GM21447 (cell line): ENCODE measurements at regions not wholly inside any gene's neighbourhood (a gene's known extent, or its start where the extent isn't known, plus 50 kb on each side); places are given as distances from the start of the nearest gene placed in this dataset.
"Not testable (repeated sequence)": the region's sequence is repeated elsewhere in the genome, so short reads cannot be mapped to it uniquely, and the experiment has no call there.

Source experiments
- ATAC-seq: cut with Tn5 transposase; IDR thresholded peaks from one replicate; pipeline ENCODE4 v1.9.1; 2021; ENCODE audit not compliant: unreplicated experiment

DNA sequence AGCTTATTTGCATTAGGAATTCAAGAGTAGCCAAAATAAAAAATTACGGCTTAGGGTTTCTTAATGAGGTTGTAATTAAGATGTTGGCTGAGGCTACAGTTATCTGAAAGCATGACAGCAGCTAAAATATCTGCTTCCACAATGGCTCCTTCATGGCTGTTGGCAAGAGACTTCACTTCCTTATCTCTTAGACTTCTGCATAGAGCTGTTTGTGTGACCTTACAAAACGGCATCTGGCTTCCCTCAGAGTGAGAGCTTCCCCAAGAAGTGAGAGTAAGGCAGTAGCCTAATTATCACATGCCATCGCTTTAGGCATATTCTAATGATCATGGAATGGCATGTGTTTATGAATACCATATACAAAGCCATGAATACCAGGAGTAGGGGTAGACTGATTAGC lies 57.6 kb downstream of the CCDC59 start:
- ATAC-seq = no peak

DNA sequence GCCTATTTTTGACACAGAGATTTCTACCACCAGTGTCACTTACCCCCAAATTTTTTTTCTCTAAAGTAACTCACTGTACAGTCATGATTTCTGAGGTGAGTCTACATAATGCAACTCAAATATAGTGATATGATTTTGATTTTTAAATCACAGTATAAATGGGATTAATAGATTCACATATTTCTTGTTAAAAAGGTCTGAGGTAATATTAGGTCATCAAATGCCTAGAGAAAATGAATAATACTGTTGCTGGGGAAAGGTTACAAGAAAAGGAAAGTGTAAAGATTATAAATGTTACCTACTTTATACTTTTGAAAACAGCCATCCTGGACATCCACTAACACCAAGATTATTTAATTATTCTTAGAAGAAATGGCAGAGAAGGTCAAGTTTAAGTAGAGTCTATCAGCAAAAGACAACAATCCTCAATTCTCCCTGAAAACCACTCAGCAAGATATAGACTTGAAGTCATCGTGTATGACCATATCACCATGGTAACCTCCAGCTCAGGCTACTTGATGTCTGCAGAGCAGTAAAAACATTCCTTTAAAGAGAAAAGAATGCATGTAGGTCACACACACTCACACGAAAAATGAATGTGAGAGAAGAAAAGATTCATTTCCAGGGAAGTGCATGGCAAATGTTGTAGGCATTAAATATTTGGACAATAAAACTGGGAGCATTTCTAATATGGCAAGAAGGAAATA lies 58.7 kb downstream of the CCDC59 start:
- no peak for ATAC-seq

DNA sequence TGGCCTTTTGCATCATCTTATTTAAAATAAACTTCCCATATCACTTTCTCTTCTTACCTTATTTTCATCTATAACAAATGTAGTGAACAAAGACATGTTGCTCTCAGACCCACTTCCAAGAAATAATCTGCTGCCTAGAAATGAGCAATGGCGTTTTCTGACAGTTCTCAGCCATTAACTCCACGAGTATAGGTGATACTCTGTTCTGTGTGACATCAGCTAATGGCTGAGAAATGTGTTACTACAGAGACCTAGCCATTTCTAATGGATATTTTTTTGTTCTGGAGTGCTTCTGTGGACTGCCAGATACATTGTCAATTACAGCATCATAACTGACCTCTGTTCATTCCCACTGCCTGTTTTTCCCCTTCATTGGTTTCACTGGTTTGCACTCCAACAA lies 67.8 kb downstream of the CCDC59 start:
- ATAC-seq = no peak

DNA sequence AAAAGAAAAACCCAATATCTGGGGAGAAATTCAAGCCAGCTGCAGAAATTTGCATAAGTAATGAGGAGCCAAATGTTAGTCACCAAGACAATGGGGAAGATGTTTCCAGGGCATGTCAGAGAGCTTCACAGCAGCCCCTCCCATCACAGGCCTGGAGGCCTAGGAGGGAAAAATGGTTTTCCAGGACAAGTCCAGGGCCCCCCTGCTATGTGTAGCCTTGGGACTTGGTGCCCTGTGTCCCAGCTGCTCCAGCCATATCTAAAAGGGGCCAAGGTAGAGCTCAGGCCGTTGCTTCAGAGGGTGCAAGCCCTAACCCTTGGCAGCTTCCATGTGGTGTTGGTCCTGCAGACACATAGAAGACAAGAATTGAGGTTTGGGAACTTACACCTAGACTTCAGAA lies 76.9 kb downstream of the CCDC59 start:
- ATAC-seq = not testable (repeated sequence)

DNA sequence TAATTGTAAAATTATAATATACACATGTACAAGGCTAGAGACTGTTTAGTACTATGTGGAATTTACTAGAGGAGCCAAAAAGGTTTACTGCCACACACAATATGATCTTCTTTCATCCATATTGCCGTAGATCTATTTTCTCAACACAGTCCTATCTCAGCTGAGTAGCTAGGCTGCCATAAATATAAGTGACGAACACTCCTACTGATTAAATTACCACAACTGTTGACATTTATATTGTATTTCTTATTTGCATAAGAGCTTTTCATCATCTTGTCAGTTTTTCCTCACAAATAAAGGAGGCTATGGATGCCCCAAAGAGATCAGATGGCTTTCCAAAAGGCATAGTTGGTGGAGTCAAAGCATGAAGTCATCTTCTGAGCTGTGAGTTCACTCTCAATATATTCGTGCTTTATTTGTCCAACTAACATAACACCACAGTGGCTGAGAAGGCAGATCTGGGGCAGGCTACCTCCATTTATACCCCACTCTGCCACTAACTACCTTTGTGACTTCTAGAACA lies 78.6 kb downstream of the CCDC59 start:
- no peak for ATAC-seq

DNA sequence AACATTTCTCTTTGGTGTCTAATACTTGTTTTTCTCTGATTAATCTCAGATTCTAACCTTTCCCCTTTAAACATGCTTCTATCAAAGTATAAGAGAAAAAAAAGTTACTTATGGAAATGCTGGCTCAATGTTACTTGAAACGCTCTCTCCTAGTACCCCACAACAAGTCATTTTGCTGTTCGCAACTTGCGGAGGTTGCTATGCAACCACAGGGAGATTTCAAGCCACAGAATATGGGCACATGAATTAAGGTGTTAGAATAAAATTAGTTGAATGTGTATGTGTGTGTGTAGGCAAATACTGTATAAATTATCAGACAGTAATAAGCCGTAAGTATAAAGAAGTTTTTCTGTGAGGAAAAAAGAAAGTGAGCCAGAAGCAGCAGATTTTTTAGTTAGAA lies 80.6 kb downstream of the CCDC59 start:
- no peak for ATAC-seq

DNA sequence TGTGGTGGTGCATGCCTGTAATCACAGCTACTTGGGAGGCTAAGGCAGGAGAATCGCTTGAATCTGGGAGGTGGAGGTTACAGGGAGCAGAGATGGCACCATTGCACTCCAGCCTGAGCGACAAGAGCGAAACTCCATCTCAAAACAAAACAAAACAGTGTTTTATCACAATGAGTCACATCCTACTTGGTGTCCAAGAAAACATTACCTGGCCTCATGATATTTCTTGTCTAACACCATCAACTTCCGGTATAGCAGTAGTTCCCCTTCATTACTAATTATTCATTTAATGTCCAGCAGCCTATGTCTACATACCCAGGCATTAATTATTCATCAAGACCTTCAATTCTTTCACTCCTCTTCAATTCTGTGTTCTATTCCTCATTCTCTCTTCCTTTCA lies 115.5 kb downstream of the CCDC59 start:
- ATAC-seq = no peak

DNA sequence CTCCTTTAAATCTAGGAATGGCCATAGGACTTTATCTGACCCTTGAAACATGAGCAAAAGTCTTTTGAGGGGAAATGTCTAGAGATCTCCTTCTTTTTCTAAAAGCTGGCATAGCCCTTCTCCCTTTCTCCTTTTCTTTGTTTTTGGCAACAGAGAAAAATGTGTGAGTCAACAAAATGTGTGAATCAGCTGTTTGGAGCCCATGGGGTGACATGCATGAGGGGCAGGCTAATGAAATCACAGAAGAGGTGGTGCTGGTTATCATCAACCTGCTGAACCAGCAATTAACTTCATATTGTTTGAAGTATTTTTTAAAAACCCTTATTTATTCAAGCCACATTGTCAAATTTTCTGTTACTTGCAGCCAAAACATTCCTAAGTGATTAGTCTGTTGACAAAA lies 132.3 kb downstream of the CCDC59 start:
- ATAC-seq = no peak

DNA sequence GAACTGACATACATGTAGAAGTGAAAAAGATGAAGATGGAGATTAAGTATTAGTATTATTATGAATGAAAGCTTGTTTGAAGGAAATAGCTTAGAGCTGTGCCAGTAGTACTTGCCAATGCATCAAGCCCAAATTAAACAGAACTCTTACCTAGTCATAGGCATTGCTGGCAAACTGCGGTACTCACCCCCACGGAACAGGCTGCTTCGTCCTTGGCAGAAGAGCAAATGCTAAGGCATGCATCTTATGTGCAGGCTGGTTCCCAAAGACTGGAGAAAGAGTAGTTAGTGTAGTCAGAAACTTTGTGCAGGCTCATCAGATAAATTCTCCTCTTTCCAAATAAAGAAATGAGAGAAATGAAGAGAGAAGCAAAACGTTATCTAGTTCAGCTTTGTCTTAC lies 134.8 kb downstream of the CCDC59 start:
- ATAC-seq = no peak

DNA sequence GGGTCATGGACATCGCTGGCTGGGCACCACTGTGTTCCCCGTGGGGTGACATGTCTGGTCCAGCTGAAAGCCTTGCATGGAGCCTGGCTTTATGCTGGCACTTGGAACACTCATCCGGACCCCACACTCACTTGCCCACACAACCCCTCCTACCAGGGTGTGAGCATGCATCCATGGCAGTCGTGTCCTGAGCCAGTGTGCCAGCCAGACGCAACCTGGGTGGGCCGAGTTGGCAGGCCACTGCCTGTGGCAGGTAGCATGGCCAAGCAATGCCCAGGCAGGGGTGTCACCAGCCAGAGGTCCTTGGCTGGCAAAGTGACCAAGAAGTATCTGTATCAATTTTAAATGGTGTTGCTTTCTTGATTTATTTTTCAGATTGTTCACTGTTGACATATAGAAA lies 141.7 kb downstream of the CCDC59 start:
- no peak for ATAC-seq

DNA sequence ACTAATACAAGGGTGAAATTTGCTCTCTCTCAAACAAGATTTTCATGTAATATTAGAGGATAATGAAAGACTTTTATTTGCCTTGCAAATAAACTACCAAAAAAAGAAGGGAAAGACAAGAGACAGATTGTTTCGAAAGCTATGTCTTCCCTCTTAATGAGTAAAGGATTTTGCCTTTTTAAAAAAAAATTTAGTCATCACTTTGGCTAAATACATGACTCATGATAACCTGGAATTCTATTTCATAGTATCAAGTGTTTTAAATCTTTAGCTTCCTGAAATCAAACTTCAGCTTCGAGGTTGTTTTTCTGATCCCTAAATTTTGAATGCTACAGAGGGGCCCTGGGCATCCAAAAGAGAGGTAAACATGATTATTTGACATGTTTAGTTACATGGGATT lies 144.4 kb downstream of the CCDC59 start:
- ATAC-seq = no peak

DNA sequence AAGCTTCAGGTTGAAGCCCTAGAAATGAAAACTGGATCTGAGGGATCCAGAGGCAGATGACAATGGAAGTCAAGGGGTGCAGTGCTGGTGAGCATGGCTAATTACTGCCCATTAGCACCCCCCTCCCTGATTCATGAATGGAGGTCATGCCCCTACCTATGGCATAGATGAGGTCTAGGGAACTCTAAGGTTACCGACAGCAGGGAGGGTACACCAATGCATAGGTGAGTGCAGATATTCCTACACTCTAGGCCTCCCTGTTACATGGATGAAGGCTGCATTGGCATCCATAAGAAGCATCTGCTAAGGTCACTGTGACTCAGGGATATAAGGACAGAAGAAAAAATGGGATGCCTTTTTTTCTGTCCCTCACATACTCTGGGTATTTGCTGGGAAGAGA lies 147.3 kb downstream of the CCDC59 start:
- no peak for ATAC-seq

DNA sequence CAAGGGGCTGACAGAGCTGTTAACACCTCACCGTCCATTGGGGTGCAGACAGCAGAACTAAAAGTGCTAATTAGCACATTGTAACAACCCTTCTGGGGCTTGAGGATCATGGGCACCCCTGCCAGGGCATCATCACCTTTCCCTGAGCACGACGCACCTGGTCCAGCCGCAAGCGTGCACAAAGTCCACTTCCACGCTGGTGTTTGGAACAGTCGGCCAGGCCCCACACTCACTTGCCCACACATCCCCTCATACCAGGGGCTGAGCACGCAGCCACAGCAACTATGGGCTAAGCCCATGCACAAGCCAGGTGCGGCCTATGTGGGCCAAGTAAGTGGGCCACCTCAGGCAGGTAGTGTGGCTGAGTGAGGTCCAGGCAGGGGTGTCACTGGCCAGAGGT lies 148.7 kb downstream of the CCDC59 start:
- no peak for ATAC-seq

DNA sequence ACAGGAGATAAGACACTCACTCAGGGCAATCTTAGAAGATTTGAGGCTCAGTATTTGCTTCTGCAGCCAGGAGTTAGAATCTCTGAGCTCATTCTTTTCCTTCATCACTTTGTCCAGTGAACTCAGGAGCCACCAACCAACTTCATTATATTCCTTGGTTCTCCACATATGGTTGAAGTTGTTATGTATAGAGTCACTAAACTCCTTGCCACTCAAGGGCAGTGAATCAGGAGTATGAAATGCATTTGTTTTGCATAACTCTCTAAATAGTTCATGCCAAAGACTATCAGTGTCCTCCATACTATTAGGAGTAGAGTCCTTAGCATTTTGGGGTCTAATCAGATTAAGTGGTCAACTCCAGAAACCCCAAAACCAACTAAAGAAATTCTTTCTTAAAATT lies 150.6 kb downstream of the CCDC59 start:
- no peak for ATAC-seq

DNA sequence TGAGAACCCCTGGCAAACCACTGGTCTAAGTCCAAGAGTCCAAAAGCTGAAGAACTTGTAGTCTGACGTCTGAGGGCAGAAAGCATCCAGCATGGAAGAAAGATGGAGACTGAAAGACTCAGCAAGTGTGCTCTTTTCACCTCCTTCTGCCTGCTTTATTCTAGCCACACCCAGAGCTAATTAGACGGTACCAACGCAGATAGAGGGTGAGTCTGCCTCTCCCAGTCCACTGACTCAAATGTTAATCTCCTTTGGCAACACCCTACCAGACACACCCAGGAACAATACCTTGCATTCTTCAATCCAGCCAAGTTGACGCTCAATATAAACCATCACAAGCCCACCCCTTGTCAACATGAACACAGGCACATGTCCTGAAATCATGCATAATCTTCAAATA lies 155.1 kb downstream of the CCDC59 start:
- ATAC-seq = no peak

DNA sequence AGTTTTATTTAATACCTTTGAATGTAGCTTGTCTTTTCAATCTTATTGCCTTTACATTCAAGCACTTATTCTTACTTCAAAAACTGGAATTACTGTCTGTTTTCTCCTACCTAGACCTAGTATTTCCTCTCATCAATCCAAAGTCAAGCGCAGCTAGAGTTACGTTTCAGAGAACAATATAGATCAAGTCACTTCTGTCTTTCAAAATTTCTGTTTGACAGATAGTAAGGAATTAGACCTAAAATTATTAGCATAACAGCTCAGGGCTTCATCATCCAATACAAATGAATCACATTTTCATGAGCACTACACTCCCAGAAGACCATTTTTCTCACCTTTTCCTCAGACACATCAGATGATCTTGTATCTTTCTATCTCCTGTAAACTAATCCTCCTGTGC lies 170.6 kb downstream of the CCDC59 start:
- no peak for ATAC-seq

DNA sequence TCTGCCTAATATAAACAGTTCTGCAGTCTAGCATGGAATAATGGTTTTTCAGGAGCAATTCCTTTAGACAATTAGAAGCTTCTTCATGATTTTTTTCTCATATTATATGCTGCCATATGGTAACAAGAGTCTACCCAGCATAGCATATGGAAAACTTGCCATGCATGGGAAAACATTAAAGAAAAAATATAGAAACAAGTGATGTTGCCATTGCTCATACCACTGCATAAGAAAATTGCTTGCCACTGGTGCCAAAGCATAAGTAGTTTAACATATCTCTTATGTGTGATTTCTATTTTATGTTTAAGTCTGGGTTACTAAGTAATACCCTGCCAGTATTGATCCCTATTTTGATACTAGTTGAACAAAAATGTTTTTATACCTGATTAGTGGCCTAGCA lies 171.2 kb downstream of the CCDC59 start:
- ATAC-seq = no peak

DNA sequence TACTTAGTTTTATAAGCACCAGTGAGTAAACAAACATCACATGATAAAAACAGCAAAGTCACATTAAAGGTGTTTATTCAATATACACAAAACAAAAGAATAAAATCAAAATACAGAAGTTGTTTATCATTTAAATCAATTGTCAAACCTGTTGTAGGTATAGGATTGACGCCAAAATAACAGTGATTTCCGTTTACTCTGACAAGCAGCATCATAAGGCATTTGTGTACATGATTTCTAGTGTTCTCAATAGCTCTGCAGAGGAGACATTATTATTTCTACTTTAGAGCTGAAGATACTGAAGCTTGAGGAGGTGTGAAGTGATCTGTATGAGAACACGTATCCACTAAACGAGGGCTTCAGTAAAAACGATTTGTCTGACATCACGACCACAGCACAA lies 171.9 kb downstream of the CCDC59 start:
- ATAC-seq = no peak

DNA sequence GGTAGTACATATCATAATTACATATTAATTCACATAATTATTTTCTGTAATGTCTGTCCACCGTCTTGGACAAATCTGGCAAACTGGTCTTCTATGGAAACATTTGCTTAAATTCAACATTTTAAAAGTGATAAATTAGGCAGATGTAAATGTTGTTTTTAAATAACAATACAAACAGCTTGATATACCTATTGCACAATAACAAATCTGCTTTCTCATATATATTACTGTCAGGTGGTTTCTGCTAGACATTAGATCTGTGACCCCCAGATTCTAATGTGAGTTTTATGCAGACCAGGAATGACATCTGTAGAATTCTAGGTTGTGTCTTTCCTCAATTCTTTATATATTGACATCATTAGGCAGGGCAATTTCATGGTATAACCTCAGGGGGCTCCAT lies 173.3 kb downstream of the CCDC59 start:
- ATAC-seq = no peak

DNA sequence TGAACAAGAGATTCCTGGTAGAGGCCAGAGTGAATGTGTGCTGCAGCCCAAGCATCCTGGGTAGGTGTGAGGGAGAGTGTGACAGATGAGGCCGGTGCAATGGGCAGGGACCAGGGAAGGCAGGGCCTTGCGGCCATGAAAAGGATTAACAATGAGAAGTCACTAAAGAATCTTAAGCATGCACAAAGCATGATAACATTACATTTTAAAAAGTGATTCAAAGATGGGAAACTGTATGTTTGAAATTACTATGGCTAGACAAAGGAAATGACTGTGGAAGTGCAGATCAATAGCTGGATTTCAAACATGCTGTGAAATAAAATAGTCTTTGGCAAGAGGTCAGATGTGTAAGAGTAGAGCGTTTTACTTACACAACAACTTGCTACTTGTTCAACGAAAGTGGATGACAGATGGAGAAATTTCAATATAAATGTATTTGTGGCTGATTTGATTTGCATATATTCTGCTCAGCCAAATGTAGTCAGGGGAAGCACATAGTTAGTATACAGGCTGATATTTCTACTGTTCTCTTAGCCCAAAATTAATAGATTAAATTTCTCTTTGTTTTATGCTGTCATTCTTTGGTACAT lies 175.5 kb downstream of the CCDC59 start:
- no peak for ATAC-seq

DNA sequence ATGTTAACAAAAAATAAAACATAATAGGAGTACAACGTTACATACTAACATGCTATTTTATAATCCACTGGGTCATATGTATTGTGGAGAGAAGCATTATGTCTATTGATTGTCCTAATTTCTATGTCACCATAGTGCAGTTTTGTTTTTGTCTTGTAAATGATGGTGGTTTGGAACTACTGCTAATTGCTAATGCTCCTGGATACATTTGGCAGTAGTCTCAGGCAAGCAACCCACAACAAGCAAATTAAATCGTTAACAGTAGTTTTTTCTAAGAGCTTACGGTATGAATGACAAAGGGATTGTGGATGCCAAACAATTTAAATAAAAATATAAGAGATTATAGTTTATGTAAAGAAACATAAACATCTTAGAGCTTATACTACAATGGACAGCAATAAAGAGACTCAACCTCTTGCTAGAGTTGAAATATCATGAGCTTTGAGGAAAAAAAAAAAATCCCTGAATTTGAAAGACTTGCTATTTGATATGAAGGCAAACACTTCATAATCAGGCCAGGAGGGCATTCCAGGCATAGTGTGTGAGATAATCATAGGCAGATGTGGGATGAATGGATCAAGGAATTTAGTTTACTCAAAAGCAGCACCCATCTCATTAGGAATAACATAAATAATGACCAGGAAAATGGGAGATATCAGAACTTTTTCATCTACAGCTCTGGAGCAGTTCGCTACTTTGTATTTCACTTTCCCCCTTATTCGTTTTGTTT lies 181.3 kb downstream of the CCDC59 start:
- no peak for ATAC-seq

DNA sequence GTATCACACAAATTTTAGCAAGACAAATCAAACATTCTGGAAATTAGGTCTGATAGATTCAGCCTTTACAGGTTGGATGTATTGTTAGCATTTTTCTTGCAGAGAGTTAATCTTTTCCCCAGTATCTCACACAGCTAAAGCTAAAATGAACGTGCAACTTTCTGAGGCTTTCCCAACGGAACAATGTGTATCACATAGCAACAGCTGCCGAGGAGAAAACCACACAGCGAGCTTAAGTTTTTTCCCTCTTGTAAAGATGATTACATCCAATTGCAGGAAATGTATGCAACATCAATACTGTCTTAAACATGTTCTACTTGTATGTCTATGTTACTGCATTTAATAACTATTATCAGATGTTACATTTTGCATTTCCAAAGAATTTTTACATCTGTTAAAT lies 182.2 kb downstream of the CCDC59 start:
- ATAC-seq = no peak
